IMR-90 (cell line): ENCODE measurements at regions not wholly inside any gene's neighbourhood (a gene's known extent, or its start where the extent isn't known, plus 50 kb on each side); places are given as distances from the start of the nearest gene placed in this dataset.

Source experiments
- ATAC-seq: fragments of 200-7000 bp; cut with Tn5 transposase; 2 replicates; pipeline ENCODE4 v1.9.1; 2020; ENCODE audit warnings: low read depth, mild to moderate bottlenecking, moderate library complexity
- BruUV-seq: library from RNA; stranded (reverse); fragments of 400-500 nt; replicated peaks from 2 replicates; lab custom pipeline; 2021; lab: Mats Ljungman, UMichigan
- CTCF ChIA-PET: fragments of 300-600 bp; formaldehyde crosslinking; extraction: SDS; loops from one replicate; lab custom pipeline; 2021; ENCODE audit warnings: antibody characterized with exemption; lab: Yijun Ruan, JAX
- POLR2A ChIA-PET: fragments of 300-600 bp; sonication (Branson Sonifier 250); formaldehyde crosslinking; loops from one replicate; lab custom pipeline; 2022; ENCODE audit warnings: antibody characterized with exemption; ENCODE audit not compliant: unreplicated experiment; lab: Charles Lee
- DNase-seq: peaks from one replicate; pipeline ENCODE4 v3.0.0; 2013
- H2AFZ ChIP-seq: replicated peaks from 2 replicates; pipeline ENCODE3; 2013; ENCODE audit warnings: low read length, mild to moderate bottlenecking; ENCODE audit not compliant: poor library complexity
- H2AK5ac ChIP-seq: 2 replicates; pipeline ENCODE4 v1.6.1; 2013; ENCODE audit warnings: low read depth, low read length, inconsistent platforms
- H2AK9ac ChIP-seq: replicated peaks from 2 replicates; pipeline ENCODE3; 2013; ENCODE audit warnings: mild to moderate bottlenecking, low read depth, low read length, moderate library complexity; ENCODE audit not compliant: poor library complexity
- H2BK120ac ChIP-seq: 2 replicates; pipeline ENCODE4 v1.6.1; 2013; ENCODE audit warnings: low read depth, low read length, inconsistent platforms
- H2BK15ac ChIP-seq: 3 replicates; pipeline ENCODE4 v1.6.1; 2013; ENCODE audit warnings: low read depth, low read length, inconsistent platforms
- H2BK20ac ChIP-seq: 2 replicates; pipeline ENCODE4 v1.6.1; 2013; ENCODE audit warnings: low read depth, mild to moderate bottlenecking, inconsistent platforms, low read length, moderate library complexity
- H2BK5ac ChIP-seq: 2 replicates; pipeline ENCODE4 v1.6.1; 2013; ENCODE audit warnings: mild to moderate bottlenecking, low read depth, low read length, inconsistent platforms; ENCODE audit not compliant: poor library complexity, severe bottlenecking
- H3K14ac ChIP-seq: replicated peaks from 2 replicates; pipeline ENCODE4 v1.6.1; 2013; ENCODE audit warnings: low read depth, low read length, inconsistent platforms
- H3K18ac ChIP-seq: 2 replicates; pipeline ENCODE4 v1.6.1; 2013; ENCODE audit warnings: low read depth, low read length, control low read depth
- H3K23ac ChIP-seq: 2 replicates; pipeline ENCODE4 v1.6.1; 2013; ENCODE audit warnings: low read depth, low read length, inconsistent platforms
- H3K27ac ChIP-seq: 2 replicates; pipeline ENCODE4 v1.5.1; 2013; ENCODE audit warnings: mild to moderate bottlenecking, control low read depth, low read length; ENCODE audit not compliant: insufficient read depth
- H3K27me3 ChIP-seq: 2 replicates; pipeline ENCODE4 v1.6.1; 2013; ENCODE audit warnings: low read length; ENCODE audit not compliant: control insufficient read depth, insufficient read depth
- H3K36me3 ChIP-seq: 2 replicates; pipeline ENCODE4 v1.6.1; 2013; ENCODE audit warnings: low read length, mixed read lengths; ENCODE audit not compliant: control insufficient read depth, insufficient read depth
- H3K4ac ChIP-seq: 2 replicates; pipeline ENCODE4 v1.6.1; 2013; ENCODE audit warnings: low read depth, low read length, inconsistent platforms
- H3K4me1 ChIP-seq: 2 replicates; pipeline ENCODE4 v1.6.1; 2013; ENCODE audit warnings: low read length, mixed read lengths; ENCODE audit not compliant: control insufficient read depth, insufficient read depth
- H3K4me2 ChIP-seq: 2 replicates; pipeline ENCODE4 v1.6.1; 2013; ENCODE audit warnings: low read depth, mild to moderate bottlenecking, control low read depth, low read length, moderate library complexity
- H3K4me3 ChIP-seq: 2 replicates; pipeline ENCODE4 v1.5.1; 2013; ENCODE audit warnings: low read depth, mild to moderate bottlenecking, control low read depth, low read length, moderate library complexity; ENCODE audit not compliant: insufficient read depth
- H3K56ac ChIP-seq: 2 replicates; pipeline ENCODE4 v1.6.1; 2013; ENCODE audit warnings: low read length, inconsistent platforms; ENCODE audit not compliant: insufficient read depth; ENCODE audit errors: extremely low read depth
- H3K79me1 ChIP-seq, 2 experiments: 2 replicates each; pipeline ENCODE4 v1.6.1; 2013; ENCODE audit warnings: low read length in 2 of 2, inconsistent platforms in 1 of 2, low read depth in 1 of 2
- H3K9ac ChIP-seq: 2 replicates; pipeline ENCODE4 v1.6.1; 2013; ENCODE audit warnings: low read depth, low read length, control low read depth
- H3K9me1 ChIP-seq: 2 replicates; pipeline ENCODE4 v1.6.1; 2013; ENCODE audit warnings: low read length, inconsistent platforms; ENCODE audit not compliant: insufficient read depth
- H3K9me3 ChIP-seq: 2 replicates; pipeline ENCODE4 v1.6.1; 2013; ENCODE audit warnings: low read length; ENCODE audit not compliant: control insufficient read depth, insufficient read depth
- H4K20me1 ChIP-seq: 2 replicates; pipeline ENCODE4 v1.6.1; 2013; ENCODE audit warnings: low read length, inconsistent platforms; ENCODE audit not compliant: insufficient read depth
- H4K5ac ChIP-seq: 2 replicates; pipeline ENCODE4 v1.6.1; 2013; ENCODE audit warnings: mild to moderate bottlenecking, low read depth, low read length, control low read depth
- H4K8ac ChIP-seq, 2 experiments: 2 replicates each; pipeline ENCODE4 v1.6.1; 2013; ENCODE audit warnings: low read depth in 2 of 2, low read length in 2 of 2, control low read depth in 1 of 2, inconsistent platforms in 1 of 2
- H4K91ac ChIP-seq: 2 replicates; pipeline ENCODE4 v1.6.1; 2013; ENCODE audit warnings: low read depth, low read length, inconsistent platforms; ENCODE audit not compliant: insufficient read depth
- BHLHE40 ChIP-seq: fragments of 150-350 bp; IDR thresholded peaks from 2 replicates; pipeline ENCODE4 v1.6.1; 2016; ENCODE audit warnings: mild to moderate bottlenecking, low read depth, low read length
- NFE2L2 ChIP-seq: fragments of 150-350 bp; IDR thresholded peaks from 2 replicates; pipeline ENCODE4 v1.6.1; 2016; ENCODE audit warnings: low read depth, mild to moderate bottlenecking, low read length
- SMC3 ChIP-seq: fragments of 150-350 bp; IDR thresholded peaks from 2 replicates; pipeline ENCODE4 v1.6.1; 2016; ENCODE audit warnings: low read depth, mild to moderate bottlenecking, antibody characterized with exemption, low read length, moderate library complexity
- USF2 ChIP-seq: fragments of 150-350 bp; IDR thresholded peaks from 2 replicates; pipeline ENCODE4 v1.6.1; 2017; ENCODE audit warnings: mild to moderate bottlenecking, antibody characterized with exemption, low read length, low read depth
- WGBS, 2 experiments: methylation state at CpG; one replicate each; pipeline versions ENCODE4 v1.1.5 to v1.1.7; 2013; ENCODE audit warnings: missing lambda C conversion rate in 2 of 2; ENCODE audit not compliant: insufficient read length in 1 of 2; ENCODE audit errors: extremely low coverage in 2 of 2; 5-methylcytosine and 5-hydroxymethylcytosine counted together
- dilution Hi-C: fragments of 300-500 bp; cut with HindIII; formaldehyde crosslinking; loops from one replicate; pipeline ENCODE4 v1.14.3; 2018; ENCODE audit warnings: low sequenced_read_pairs; ENCODE audit not compliant: unreplicated experiment
- in situ Hi-C: fragments of 300-500 bp; cut with MboI; formaldehyde crosslinking; loops from 3 replicates; pipeline ENCODE4 v1.14.3; 2019; ENCODE audit warnings: low sequenced_read_pairs, inconsistent platforms, mixed read lengths
- intact Hi-C: fragments of 100-400 bp; cut with micrococcal nuclease; formaldehyde crosslinking; loops from 2 replicates; pipeline ENCODE4 v1.10.0; 2022

- Histone ChIP-seq H3K18ac (peak overlapping the region; percentile 90), H3K9ac (no peak overlapping the region), H3K27me3 (no peaks in the 10 kb centered on the region), H3K4me2 (peak overlapping the region; percentile 93), H2AFZ (no peak overlapping the region), H3K4ac (peak overlapping the region; percentile 0; the same call in 1 of the 2 replicates), H4K8ac (peak overlapping the region in 1 of 2 experiments; percentile 47; a peak in 3 of 4 replicates), H2BK15ac (0 out of 3 replicates have a peak overlapping the region, but pooled peaks have one; percentile 0), H3K9me3 (no peaks in the 10 kb centered on the region), H3K4me1 (peaks cover 12% of the 10 kb centered on the region), H2BK5ac (peak overlapping the region; percentile 69), H3K56ac (peak overlapping the region; percentile 68; the same call in 1 of the 2 replicates), H3K27ac (peak overlapping the region; percentile 78; the same call in 1 of the 2 replicates), H4K91ac (peak overlapping the region; percentile 65), H2AK5ac (no peak overlapping the region), H4K20me1 (no peaks in the 10 kb centered on the region), H2AK9ac (no peak overlapping the region), H3K4me3 (peak overlapping the region; percentile 27; the same call in 1 of the 2 replicates), H3K36me3 (no peaks in the 10 kb centered on the region), H3K9me1 (no peaks in the 10 kb centered on the region), H4K5ac (peak overlapping the region; percentile 69; the same call in 1 of the 2 replicates), H3K14ac (0 out of 2 replicates have a peak overlapping the region, but pooled peaks have one; percentile 2), H2BK20ac (peak overlapping the region; percentile 84), H3K23ac (peak overlapping the region; percentile 43; the same call in 1 of the 2 replicates), H3K79me1 (no peaks in the 10 kb centered on the region), H2BK120ac (peak overlapping the region; percentile 77)
- dilution Hi-C loops (no loop called here), in situ Hi-C loops (no loop called here), intact Hi-C loops (loop anchor here (2.0 to 10.0 kb wide), 7 partner anchors 133 to 577 kb away; a partner anchor contains a TSS)
- no CpG with 5 or more reads among the region's 10 CpGs for WGBS, 2 experiments
- TF ChIP-seq BHLHE40: no peak
- TF ChIP-seq SMC3: no peak
- TF ChIP-seq USF2: no peak
- no peak for TF ChIP-seq NFE2L2
- ChIA-PET CTCF (interaction anchor here (0.6 to 1.3 kb wide), 2 partner anchors 9 to 136 kb away, joined by 3 read pairs; no protein-coding TSS in a partner anchor), POLR2A (no interaction called here)
- BruUV-seq: no TSS peak
- ATAC-seq: peak; percentile 22
- DNase-seq: peak; percentile 59
Measured at GRCh38 chr2:143934626-143935481, 585.1 kb downstream of the ZEB2 start.
